HG03565 (cell line): ENCODE measurements at regions not wholly inside any gene's neighbourhood (a gene's known extent, or its start where the extent isn't known, plus 50 kb on each side); places are given as distances from the start of the nearest gene placed in this dataset.

Source experiments
- ATAC-seq: cut with Tn5 transposase; IDR thresholded peaks from one replicate; pipeline ENCODE4 v1.9.1; 2021; ENCODE audit warnings: mild to moderate bottlenecking, moderate library complexity; ENCODE audit not compliant: unreplicated experiment

GRCh38 chr6:127641905-127642304 lies 64.9 kb downstream of the C6orf58 start:
- peak; percentile 85 for ATAC-seq
